Testis (tissue), 2 donors: ENCODE measurements at regions not wholly inside any gene's neighbourhood (a gene's known extent, or its start where the extent isn't known, plus 50 kb on each side); places are given as distances from the start of the nearest gene placed in this dataset.

Experiments used
- DNase-seq: peaks from one replicate; pipeline ENCODE4 v3.0.0-alpha.2; 2019
- H3K27ac ChIP-seq, 2 donors: fragments of 200-600 bp; sonication (generic); one replicate each; pipeline ENCODE4 v1.5.1; 2019
- H3K27me3 ChIP-seq: fragments of 200-600 bp; sonication (generic); one replicate; pipeline ENCODE4 v1.5.1; 2019
- H3K36me3 ChIP-seq: fragments of 200-600 bp; sonication (generic); one replicate; pipeline ENCODE4 v1.5.1; 2017; ENCODE audit warnings: low read depth; ENCODE audit errors: missing control alignments
- H3K4me1 ChIP-seq: fragments of 200-600 bp; sonication (generic); one replicate; pipeline ENCODE4 v1.5.1; 2019
- H3K4me3 ChIP-seq, 2 donors: fragments of 200-600 bp; sonication (generic); one replicate each; pipeline ENCODE4 v1.5.1; 2017 to 2019
- H3K9me3 ChIP-seq: fragments of 200-600 bp; sonication (generic); one replicate; pipeline ENCODE4 v1.5.1; 2017
- CTCF ChIP-seq, 3 experiments: fragments of 450-650 bp in 2 of 3; fragments of 200-600 bp in 1 of 3; sonication (generic) in 1 of 3; IDR thresholded peaks; one replicate each; pipeline ENCODE4 v1.5.1; 2016 to 2019; ENCODE audit warnings: antibody characterized with exemption in 3 of 3, mild to moderate bottlenecking in 2 of 3, moderate library complexity in 1 of 3
- POLR2A ChIP-seq: fragments of 450-650 bp; IDR thresholded peaks from one replicate; pipeline ENCODE4 v1.6.1; 2017; ENCODE audit warnings: antibody characterized with exemption, mild to moderate bottlenecking, moderate library complexity
- WGBS, 2 donors: methylation state at CpG; one replicate each; pipeline ENCODE4 v1.1.5; 2018; 5-methylcytosine and 5-hydroxymethylcytosine counted together
- intact Hi-C: fragments of 100-400 bp; cut with DNase I; formaldehyde crosslinking; loops from one replicate; pipeline ENCODE4 v1.15.1; 2023; ENCODE audit warnings: low total_unique reads

GRCh38 chr5:99900302-99900852 lies 634.8 kb upstream of the FAM174A start:
- intact Hi-C loops, result no loop called here
- DNase-seq, result no peak
- no peaks in the 10 kb centered on the region for H3K9me3 ChIP-seq

GRCh38 chr5:99879791-99880511 lies 655.2 kb upstream of the FAM174A start:
- Histone ChIP-seq H3K36me3 (no peaks in the 10 kb centered on the region), H3K9me3 (no peaks in the 10 kb centered on the region), H3K4me1 (no peaks in the 10 kb centered on the region), H3K27ac (no peak overlapping the region), H3K27me3 (no peaks in the 10 kb centered on the region), H3K4me3 (no peak overlapping the region)
- 88 to 91% methylated on average over 4 of the region's 4 CpGs for WGBS, 2 donors
- TF ChIP-seq CTCF (IDR thresholded peaks at IDR 0.05) (no peak), POLR2A (no peak)
- DNase-seq, result no peak
- intact Hi-C loops, result no loop called here

More at GRCh38 chr5:99900302-99900852, 634.8 kb upstream of the FAM174A start:
- Histone ChIP-seq H3K27me3 (no peaks in the 10 kb centered on the region), H3K27ac (no peak overlapping the region), H3K36me3 (no peaks in the 10 kb centered on the region), H3K4me1 (no peaks in the 10 kb centered on the region), H3K4me3 (no peak overlapping the region)
- 85 to 94% methylated on average over 1 of the region's 1 CpG for WGBS, 2 donors
- TF ChIP-seq CTCF (IDR thresholded peaks at IDR 0.05) (no peak), POLR2A (no peak)

GRCh38 chr5:99878830-99879229 lies 656.3 kb upstream of the FAM174A start:
- TF ChIP-seq CTCF (IDR thresholded peaks at IDR 0.05), result no peak
- no peak for TF ChIP-seq POLR2A
- WGBS, 2 donors, result 80 to 82% methylated on average over 2 to 5 of the region's 5 CpGs
- intact Hi-C loops, result no loop called here
- H3K36me3 ChIP-seq, result no peaks in the 10 kb centered on the region
- no peak overlapping the region for H3K27ac ChIP-seq
- no peaks in the 10 kb centered on the region for H3K27me3 ChIP-seq
- H3K4me1 ChIP-seq, result no peaks in the 10 kb centered on the region
- DNase-seq, result no peak
- H3K4me3 ChIP-seq, result no peak overlapping the region
- no peaks in the 10 kb centered on the region for H3K9me3 ChIP-seq

- intact Hi-C loops, result no loop called here
- Histone ChIP-seq H3K27me3 (no peaks in the 10 kb centered on the region), H3K36me3 (no peaks in the 10 kb centered on the region), H3K4me3 (no peak overlapping the region), H3K9me3 (no peaks in the 10 kb centered on the region), H3K4me1 (no peaks in the 10 kb centered on the region), H3K27ac (no peak overlapping the region)
- WGBS, 2 donors, result 62 to 64% methylated on average over 2 of the region's 2 CpGs
- no peak for TF ChIP-seq POLR2A
- TF ChIP-seq CTCF (IDR thresholded peaks at IDR 0.05), result no peak
- DNase-seq, result no peak
These were observed 668.4 kb upstream of the FAM174A start for GRCh38 chr5:99866740-99867139.

- no peak for DNase-seq
- TF ChIP-seq CTCF (IDR thresholded peaks at IDR 0.05), result no peak
- TF ChIP-seq POLR2A, result no peak
- Histone ChIP-seq H3K4me3 (no peak overlapping the region), H3K27ac (no peak overlapping the region), H3K36me3 (no peaks in the 10 kb centered on the region), H3K4me1 (no peaks in the 10 kb centered on the region), H3K27me3 (no peaks in the 10 kb centered on the region), H3K9me3 (no peaks in the 10 kb centered on the region)
- intact Hi-C loops, result no loop called here
These were observed 670.0 kb upstream of the FAM174A start for GRCh38 chr5:99865159-99865558.
